ENCODE measurements at regions not wholly inside any gene's neighbourhood (a gene's known extent, or its start where the extent isn't known, plus 50 kb on each side); places are given as distances from the start of the nearest gene placed in this dataset.

DNA sequence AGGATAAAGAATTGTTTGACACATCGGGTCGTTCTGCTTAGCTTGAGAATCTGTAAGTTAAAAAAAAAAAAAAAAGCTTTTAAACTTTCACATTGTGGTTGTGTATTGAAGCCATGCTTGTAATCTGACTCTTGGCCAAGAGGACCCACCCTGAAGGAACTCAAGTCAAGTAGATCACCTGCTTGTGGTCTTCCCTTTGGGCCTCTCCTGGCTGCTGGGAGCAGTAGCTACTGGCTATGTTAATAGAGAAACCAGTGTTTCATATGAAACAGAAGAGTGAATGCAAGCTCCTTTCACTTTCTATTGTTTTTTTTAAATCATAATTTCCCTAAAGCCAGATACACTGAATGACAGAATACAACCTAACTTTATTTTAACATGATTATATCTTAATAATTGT is 402.4 kb upstream of the NDST4 start:
- TF ChIP-seq POLR2A (IDR thresholded peaks at IDR 0.05; ENCODE audit: low read depth, low read length) (no peak), TAF1 (IDR thresholded peaks at IDR 0.05; ENCODE audit: borderline replicate concordance, low read depth, low read length) (no peak)
